Keratinocyte (primary cell): ENCODE measurements at regions not wholly inside any gene's neighbourhood (a gene's known extent, or its start where the extent isn't known, plus 50 kb on each side); places are given as distances from the start of the nearest gene placed in this dataset.

ENCODE experiments used
- EZH2 ChIP-seq: IDR thresholded peaks from one replicate; pipeline ENCODE4 v1.6.1; 2012; ENCODE audit warnings: inconsistent platforms, mild to moderate bottlenecking, low read length, moderate library complexity
- TF ChIP-seq, protein P1 (sequence below), 3 experiments: IDR thresholded peaks in 1 of 3; conservative IDR thresholded peaks in 1 of 3; optimal IDR thresholded peaks in 1 of 3; 2 replicates in 2 of 3; 3 replicates in 1 of 3; pipeline versions ENCODE3 to v1.5.1; 2011; ENCODE audit warnings: low read length in 3 of 3, mild to moderate bottlenecking in 3 of 3, moderate library complexity in 2 of 3, control low read depth in 1 of 3, inconsistent platforms in 1 of 3; ENCODE audit not compliant: insufficient read depth in 2 of 3; ENCODE audit errors: extremely low read depth in 1 of 3

DNA sequence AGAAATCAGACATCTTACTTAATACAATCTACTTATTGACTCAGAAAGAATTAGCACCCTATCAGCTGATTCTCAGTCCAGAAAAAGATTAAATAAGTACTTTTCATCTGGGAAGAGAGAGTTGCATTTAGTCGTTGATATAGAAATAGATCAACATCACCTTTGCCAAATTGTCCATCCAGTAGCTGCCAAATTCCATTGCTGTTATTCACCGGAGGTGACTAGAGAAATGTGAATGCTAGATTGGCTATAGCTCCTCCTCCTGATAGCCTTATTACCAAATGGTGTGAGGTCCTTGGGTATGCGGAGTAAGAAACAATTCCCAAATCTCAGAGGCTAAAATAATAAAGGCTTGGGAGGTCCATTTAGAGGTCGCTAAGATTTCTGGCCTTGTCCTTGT is 723.3 kb upstream of the FLRT2 start:
- TF ChIP-seq, protein P1, sequence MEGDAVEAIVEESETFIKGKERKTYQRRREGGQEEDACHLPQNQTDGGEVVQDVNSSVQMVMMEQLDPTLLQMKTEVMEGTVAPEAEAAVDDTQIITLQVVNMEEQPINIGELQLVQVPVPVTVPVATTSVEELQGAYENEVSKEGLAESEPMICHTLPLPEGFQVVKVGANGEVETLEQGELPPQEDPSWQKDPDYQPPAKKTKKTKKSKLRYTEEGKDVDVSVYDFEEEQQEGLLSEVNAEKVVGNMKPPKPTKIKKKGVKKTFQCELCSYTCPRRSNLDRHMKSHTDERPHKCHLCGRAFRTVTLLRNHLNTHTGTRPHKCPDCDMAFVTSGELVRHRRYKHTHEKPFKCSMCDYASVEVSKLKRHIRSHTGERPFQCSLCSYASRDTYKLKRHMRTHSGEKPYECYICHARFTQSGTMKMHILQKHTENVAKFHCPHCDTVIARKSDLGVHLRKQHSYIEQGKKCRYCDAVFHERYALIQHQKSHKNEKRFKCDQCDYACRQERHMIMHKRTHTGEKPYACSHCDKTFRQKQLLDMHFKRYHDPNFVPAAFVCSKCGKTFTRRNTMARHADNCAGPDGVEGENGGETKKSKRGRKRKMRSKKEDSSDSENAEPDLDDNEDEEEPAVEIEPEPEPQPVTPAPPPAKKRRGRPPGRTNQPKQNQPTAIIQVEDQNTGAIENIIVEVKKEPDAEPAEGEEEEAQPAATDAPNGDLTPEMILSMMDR (optimal IDR thresholded peaks at IDR 0.05 in 1 of 3, IDR thresholded peaks at IDR 0.05 in 1 of 3, conservative IDR thresholded peaks at IDR 0.05 in 1 of 3; ENCODE audit: extremely low read depth in 1 of 3, insufficient read depth in 2 of 3, low read length in 3 of 3) = no peak
- TF ChIP-seq EZH2 = no peak
